ENCODE measurements at regions not wholly inside any gene's neighbourhood (a gene's known extent, or its start where the extent isn't known, plus 50 kb on each side); places are given as distances from the start of the nearest gene placed in this dataset.

DNA sequence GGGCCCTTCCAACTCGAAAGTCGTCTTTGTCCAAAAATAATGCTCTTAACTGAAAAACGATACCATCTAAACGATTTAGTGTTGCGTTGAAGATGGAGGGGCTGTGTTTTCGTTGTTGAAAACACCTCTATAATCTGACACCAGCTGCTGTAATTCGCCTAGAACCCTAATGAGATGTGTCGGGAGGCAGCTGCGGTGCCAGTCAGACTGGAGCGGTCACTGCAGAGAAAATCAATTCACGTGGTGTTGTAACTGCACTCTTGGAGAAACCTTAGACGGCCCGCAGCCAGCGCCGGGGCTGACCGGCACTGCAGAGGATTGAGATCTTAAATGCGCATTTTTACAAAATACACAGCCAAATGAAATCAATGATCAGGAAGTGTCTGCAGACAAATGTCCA, 339.1 kb downstream of the ZNF536 start:
- Histone ChIP-seq H2AFZ (ENCODE audit: insufficient read depth, low read depth, low read length, poor library complexity, severe bottlenecking) (no peak overlapping the region), H3K79me2 (ENCODE audit: insufficient read depth, low read length) (no peaks in the 10 kb centered on the region), H3K27ac (ENCODE audit: low read depth in 1 of 2, low read length in 2 of 2) (no peak overlapping the region), H3K27me3 (ENCODE audit: control insufficient read depth in 2 of 2, insufficient read depth in 2 of 2, low read length in 2 of 2) (peaks cover 4 to 5% of the 10 kb centered on the region in 2 donors), H3K9me3 (replicated peaks in 1 of 2; ENCODE audit: control insufficient read depth in 1 of 2, insufficient read depth in 1 of 2, low read length in 2 of 2) (no peaks in the 10 kb centered on the region), H3K4me2 (replicated peaks; ENCODE audit: extremely low read depth, low read length, poor library complexity, severe bottlenecking) (no peak overlapping the region), H3K36me3 (replicated peaks in 1 of 2; ENCODE audit: control insufficient read depth in 1 of 2, insufficient read depth in 2 of 2, low read length in 2 of 2) (no peaks in the 10 kb centered on the region), H3K4me1 (ENCODE audit: control insufficient read depth in 1 of 2, insufficient read depth in 2 of 2, low read length in 2 of 2) (no peaks in the 10 kb centered on the region), H3K4me3 (replicated peaks in 1 of 3; ENCODE audit: low read depth in 2 of 3, low read length in 3 of 3) (no peak overlapping the region), H4K20me1 (ENCODE audit: insufficient read depth, low read length) (no peaks in the 10 kb centered on the region), H3K9ac (ENCODE audit: insufficient read depth, low read length, poor library complexity, severe bottlenecking) (no peak overlapping the region)
- Mint-ChIP-seq H3K4me1 (no peaks in the 10 kb centered on the region), H3K4me3 (no peak overlapping the region), H3K36me3 (no peaks in the 10 kb centered on the region), H3K27me3 (ENCODE audit: low read depth in 3 of 3) (peaks cover 11 to 26% (median 17%) of the 10 kb centered on the region in 3 donors), H3K27ac (no peak overlapping the region), H3K9me3 (peaks cover 0 to 2% (median 0%) of the 10 kb centered on the region in 7 donors)
- no peak for DNase-seq
- intact Hi-C loops (cut with micrococcal nuclease), result no loop called here
- 69% methylated on average over 8 of the region's 17 CpGs for WGBS (ENCODE audit: insufficient coverage)
- no peak for TF ChIP-seq CTCF (IDR thresholded peaks at IDR 0.05)

GRCh38 chr19:30710721-30711120, 338.5 kb downstream of the ZNF536 start:
- no peaks in the 10 kb centered on the region for H3K4me1 Mint-ChIP-seq
- H3K79me2 ChIP-seq (ENCODE audit: insufficient read depth, low read length), result no peaks in the 10 kb centered on the region
- no peak overlapping the region for H3K4me3 Mint-ChIP-seq
- no peaks in the 10 kb centered on the region for H3K9me3 ChIP-seq (replicated peaks in 1 of 2; ENCODE audit: control insufficient read depth in 1 of 2, insufficient read depth in 1 of 2, low read length in 2 of 2)
- no peak overlapping the region for H3K4me2 ChIP-seq (replicated peaks; ENCODE audit: extremely low read depth, low read length, poor library complexity, severe bottlenecking)
- no peaks in the 10 kb centered on the region for H3K4me1 ChIP-seq (ENCODE audit: control insufficient read depth in 1 of 2, insufficient read depth in 2 of 2, low read length in 2 of 2)
- H3K9ac ChIP-seq (ENCODE audit: insufficient read depth, low read length, poor library complexity, severe bottlenecking), result no peak overlapping the region
- WGBS (ENCODE audit: insufficient coverage), result 84% methylated on average over 10 of the region's 12 CpGs
- H3K27me3 Mint-ChIP-seq (ENCODE audit: low read depth in 3 of 3), result peaks cover 11 to 28% (median 17%) of the 10 kb centered on the region in 3 donors
- H3K27me3 ChIP-seq (ENCODE audit: control insufficient read depth in 2 of 2, insufficient read depth in 2 of 2, low read length in 2 of 2), result peaks cover 4 to 5% of the 10 kb centered on the region in 2 donors
- no peak overlapping the region for H3K4me3 ChIP-seq (replicated peaks in 1 of 3; ENCODE audit: low read depth in 2 of 3, low read length in 3 of 3)
- H3K9me3 Mint-ChIP-seq, result peaks cover 0 to 2% (median 0%) of the 10 kb centered on the region in 7 donors
- no peak overlapping the region for H3K27ac ChIP-seq (ENCODE audit: low read depth in 1 of 2, low read length in 2 of 2)
- H3K36me3 Mint-ChIP-seq, result no peaks in the 10 kb centered on the region
- DNase-seq, result no peak
- no peak for TF ChIP-seq CTCF (IDR thresholded peaks at IDR 0.05)
- no peak overlapping the region for H2AFZ ChIP-seq (ENCODE audit: insufficient read depth, low read depth, low read length, poor library complexity, severe bottlenecking)
- no peak overlapping the region for H3K27ac Mint-ChIP-seq
- H3K36me3 ChIP-seq (replicated peaks in 1 of 2; ENCODE audit: control insufficient read depth in 1 of 2, insufficient read depth in 2 of 2, low read length in 2 of 2), result no peaks in the 10 kb centered on the region
- intact Hi-C loops (cut with micrococcal nuclease), result no loop called here
- H4K20me1 ChIP-seq (ENCODE audit: insufficient read depth, low read length), result no peaks in the 10 kb centered on the region
